Natural killer cell (primary cell): ENCODE measurements at regions not wholly inside any gene's neighbourhood (a gene's known extent, or its start where the extent isn't known, plus 50 kb on each side); places are given as distances from the start of the nearest gene placed in this dataset.
"Not testable (repeated sequence)": the region's sequence is repeated elsewhere in the genome, so short reads cannot be mapped to it uniquely, and the experiment has no call there.

Source experiments
- ATAC-seq, 3 donors: fragments of 150-1000 bp in 2 of 3; fragments of 200-7000 bp in 1 of 3; cut with Tn5 transposase; 1 replicate in 1 of 3; 2 replicates in 2 of 3; pipeline ENCODE4 v1.10.0; 2021; ENCODE audit warnings: mild to moderate bottlenecking in 2 of 3, moderate library complexity in 2 of 3
- DNase-seq, 2 donors: peaks; one replicate each; pipeline versions ENCODE4 v3.0.0 to v3.0.0-alpha.2; 2013 to 2021; ENCODE audit warnings: mixed read lengths in 1 of 2
- H3K27ac ChIP-seq: one replicate; pipeline ENCODE4 v1.5.1; 2013; ENCODE audit warnings: mild to moderate bottlenecking, low read length
- H3K27me3 ChIP-seq: one replicate; pipeline ENCODE4 v1.6.1; 2013; ENCODE audit warnings: low read length; ENCODE audit not compliant: control insufficient read depth, insufficient read depth
- H3K36me3 ChIP-seq: one replicate; pipeline ENCODE4 v1.6.1; 2013; ENCODE audit warnings: low read length; ENCODE audit not compliant: control insufficient read depth, insufficient read depth
- H3K4me1 ChIP-seq: one replicate; pipeline ENCODE4 v1.6.1; 2013; ENCODE audit warnings: low read length; ENCODE audit not compliant: control insufficient read depth, insufficient read depth
- H3K4me3 ChIP-seq: one replicate; pipeline ENCODE4 v1.5.1; 2013; ENCODE audit warnings: low read length
- H3K9me3 ChIP-seq: one replicate; pipeline ENCODE4 v1.6.1; 2013; ENCODE audit warnings: low read length; ENCODE audit not compliant: control insufficient read depth, insufficient read depth
- H3K27ac Mint-ChIP-seq, 2 donors: one replicate each; pipeline ENCODE4 v1.8.0; 2022; ENCODE audit warnings: mild to moderate bottlenecking in 2 of 2, mixed read lengths in 2 of 2, moderate library complexity in 1 of 2
- H3K27me3 Mint-ChIP-seq, 2 donors: one replicate each; pipeline ENCODE4 v1.8.0; 2022; ENCODE audit warnings: low read depth in 2 of 2, mixed read lengths in 2 of 2
- H3K36me3 Mint-ChIP-seq: one replicate; pipeline ENCODE4 v1.8.0; 2022; ENCODE audit warnings: mixed read lengths
- H3K4me1 Mint-ChIP-seq, 2 donors: one replicate each; pipeline ENCODE4 v1.8.0; 2022; ENCODE audit warnings: mixed read lengths in 2 of 2
- H3K4me3 Mint-ChIP-seq: one replicate; pipeline ENCODE4 v1.8.0; 2022; ENCODE audit warnings: mild to moderate bottlenecking, moderate library complexity, mixed read lengths
- H3K9me3 Mint-ChIP-seq, 2 donors: one replicate each; pipeline ENCODE4 v1.8.0; 2022; ENCODE audit warnings: mixed read lengths in 2 of 2
- WGBS: methylation state at CpG from one replicate; pipeline ENCODE4 v1.1.7; 2013; ENCODE audit warnings: missing lambda C conversion rate; ENCODE audit not compliant: insufficient coverage; 5-methylcytosine and 5-hydroxymethylcytosine counted together
- intact Hi-C: fragments of 100-400 bp; cut with micrococcal nuclease; formaldehyde crosslinking; loops from one replicate; pipeline ENCODE4 v1.14.2; 2022
- TF ChIP-seq, protein P1 (sequence below): fragments of 200-600 bp; IDR thresholded peaks from one replicate; pipeline ENCODE4 v1.8.0; 2022; ENCODE audit warnings: antibody characterized with exemption

DNA sequence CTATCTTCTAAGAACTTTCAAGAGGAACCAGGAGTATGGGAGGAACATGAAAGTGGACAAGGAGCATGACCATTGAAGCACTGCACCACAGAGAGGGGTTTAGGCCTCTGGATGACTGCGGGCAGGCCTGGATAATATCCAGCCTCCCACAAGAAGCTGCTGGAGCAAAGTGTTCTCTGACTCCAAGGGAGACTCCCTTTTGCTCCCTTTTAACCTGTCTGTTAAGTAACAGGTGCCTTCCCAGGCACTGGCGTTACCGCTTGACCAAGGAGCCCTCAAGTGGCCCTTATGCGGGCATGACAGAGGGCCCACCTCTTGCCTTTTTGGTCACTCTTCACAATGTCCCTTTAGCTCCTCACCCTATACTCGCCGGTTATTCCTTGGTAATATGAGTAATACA lies 666.2 kb downstream of the SLITRK6 start:
- peaks cover 6 to 12% of the 10 kb centered on the region in 2 donors for H3K9me3 Mint-ChIP-seq
- DNase-seq (no peak), ATAC-seq (no peak)
- WGBS = 99% methylated on average over 4 of the region's 6 CpGs
- Histone ChIP-seq H3K4me1 (no peaks in the 10 kb centered on the region), H3K4me3 (no peak overlapping the region), H3K27ac (no peak overlapping the region), H3K9me3 (no peaks in the 10 kb centered on the region), H3K36me3 (no peaks in the 10 kb centered on the region), H3K27me3 (no peaks in the 10 kb centered on the region)
- no peak overlapping the region for H3K27ac Mint-ChIP-seq
- H3K4me3 Mint-ChIP-seq = no peak overlapping the region
- TF ChIP-seq, protein P1, sequence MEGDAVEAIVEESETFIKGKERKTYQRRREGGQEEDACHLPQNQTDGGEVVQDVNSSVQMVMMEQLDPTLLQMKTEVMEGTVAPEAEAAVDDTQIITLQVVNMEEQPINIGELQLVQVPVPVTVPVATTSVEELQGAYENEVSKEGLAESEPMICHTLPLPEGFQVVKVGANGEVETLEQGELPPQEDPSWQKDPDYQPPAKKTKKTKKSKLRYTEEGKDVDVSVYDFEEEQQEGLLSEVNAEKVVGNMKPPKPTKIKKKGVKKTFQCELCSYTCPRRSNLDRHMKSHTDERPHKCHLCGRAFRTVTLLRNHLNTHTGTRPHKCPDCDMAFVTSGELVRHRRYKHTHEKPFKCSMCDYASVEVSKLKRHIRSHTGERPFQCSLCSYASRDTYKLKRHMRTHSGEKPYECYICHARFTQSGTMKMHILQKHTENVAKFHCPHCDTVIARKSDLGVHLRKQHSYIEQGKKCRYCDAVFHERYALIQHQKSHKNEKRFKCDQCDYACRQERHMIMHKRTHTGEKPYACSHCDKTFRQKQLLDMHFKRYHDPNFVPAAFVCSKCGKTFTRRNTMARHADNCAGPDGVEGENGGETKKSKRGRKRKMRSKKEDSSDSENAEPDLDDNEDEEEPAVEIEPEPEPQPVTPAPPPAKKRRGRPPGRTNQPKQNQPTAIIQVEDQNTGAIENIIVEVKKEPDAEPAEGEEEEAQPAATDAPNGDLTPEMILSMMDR = no peak
- intact Hi-C loops = no loop called here
- no peaks in the 10 kb centered on the region for H3K27me3 Mint-ChIP-seq
- no peaks in the 10 kb centered on the region for H3K4me1 Mint-ChIP-seq
- no peaks in the 10 kb centered on the region for H3K36me3 Mint-ChIP-seq

DNA sequence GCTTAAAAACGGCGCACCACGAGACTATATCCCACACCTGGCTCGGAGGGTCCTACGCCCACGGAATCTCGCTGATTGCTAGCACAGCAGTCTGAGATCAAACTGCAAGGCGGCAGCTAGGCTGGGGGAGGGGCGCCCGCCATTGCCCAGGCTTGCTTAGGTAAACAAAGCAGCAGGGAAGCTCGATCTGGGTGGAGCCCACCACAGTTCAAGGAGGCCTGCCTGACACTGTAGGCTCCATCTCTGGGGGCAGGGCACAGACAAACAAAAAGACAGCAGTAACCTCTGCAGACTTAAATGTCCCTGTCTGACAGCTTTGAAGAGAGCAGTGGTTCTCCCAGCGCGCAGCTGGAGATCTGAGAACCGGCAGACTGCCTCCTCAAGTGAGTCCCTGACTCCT lies 675.7 kb downstream of the SLITRK6 start:
- H3K4me1 ChIP-seq, H3K36me3 Mint-ChIP-seq, intact Hi-C loops, H3K4me3 ChIP-seq, H3K9me3 ChIP-seq, H3K27me3 Mint-ChIP-seq, H3K4me3 Mint-ChIP-seq, ATAC-seq, H3K27me3 ChIP-seq, H3K27ac Mint-ChIP-seq, H3K9me3 Mint-ChIP-seq, DNase-seq, H3K4me1 Mint-ChIP-seq, H3K36me3 ChIP-seq, H3K27ac ChIP-seq: not testable (repeated sequence)
- 94% methylated on average over 12 of the region's 14 CpGs for WGBS

DNA sequence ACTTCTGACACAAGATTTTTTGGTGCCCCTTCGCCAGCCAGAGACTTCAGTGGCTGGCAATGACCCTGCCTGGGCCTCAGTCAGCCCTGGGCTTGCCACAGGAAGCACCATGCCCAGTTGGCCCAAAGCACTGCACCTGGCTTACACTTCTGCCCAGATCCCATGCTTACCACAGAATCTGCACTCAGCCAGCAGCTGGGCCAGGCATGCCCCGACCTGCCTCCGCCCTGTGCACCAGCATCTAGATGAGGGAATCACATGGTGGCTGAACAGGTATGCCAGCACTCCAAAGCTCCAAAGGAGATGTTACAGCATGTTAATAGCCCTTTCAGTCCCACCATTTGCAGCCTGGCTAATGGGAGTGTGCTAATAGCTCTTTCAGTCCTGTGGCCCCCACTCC lies 690.9 kb downstream of the SLITRK6 start:
- Mint-ChIP-seq H3K27me3 (no peaks in the 10 kb centered on the region), H3K4me1 (no peaks in the 10 kb centered on the region), H3K9me3 (peaks cover 16 to 28% of the 10 kb centered on the region in 2 donors), H3K36me3 (no peaks in the 10 kb centered on the region), H3K4me3 (no peak overlapping the region), H3K27ac (no peak overlapping the region)
- Histone ChIP-seq H3K36me3 (no peaks in the 10 kb centered on the region), H3K9me3 (peaks cover 5% of the 10 kb centered on the region), H3K4me3 (no peak overlapping the region), H3K27ac (no peak overlapping the region), H3K27me3 (no peaks in the 10 kb centered on the region), H3K4me1 (no peaks in the 10 kb centered on the region)
- TF ChIP-seq, protein P1 = no peak
- WGBS = 86% methylated on average over 3 of the region's 3 CpGs
- DNase-seq = no peak
- intact Hi-C loops = no loop called here
- ATAC-seq = no peak

DNA sequence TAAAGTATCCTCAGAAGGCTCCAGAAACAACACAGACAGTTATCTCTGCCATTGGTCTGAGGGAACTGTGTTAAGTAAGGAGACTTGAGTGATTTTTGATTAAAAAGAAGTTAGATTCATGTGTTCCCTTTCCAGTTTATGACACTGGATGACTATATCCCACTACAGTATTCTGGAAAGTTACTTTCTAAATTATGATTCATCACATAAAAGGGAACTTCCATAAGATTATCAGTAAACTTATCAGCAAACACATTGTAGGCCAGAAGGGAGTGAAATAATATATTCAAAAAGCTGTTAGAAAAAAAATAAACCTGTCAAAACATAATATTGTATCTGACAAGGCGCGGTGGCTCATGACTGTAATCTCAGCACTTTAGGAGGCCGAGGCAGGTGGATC lies 700.0 kb downstream of the SLITRK6 start:
- Mint-ChIP-seq H3K27me3 (no peaks in the 10 kb centered on the region), H3K27ac (no peak overlapping the region)

More for the DNA sequence above, 700.0 kb downstream of the SLITRK6 start:
- Mint-ChIP-seq H3K9me3 (peaks cover 13 to 27% of the 10 kb centered on the region in 2 donors), H3K36me3 (peaks cover 7% of the 10 kb centered on the region), H3K4me1 (no peaks in the 10 kb centered on the region), H3K4me3 (no peak overlapping the region)
- ATAC-seq (no peak), DNase-seq (no peak)
- Histone ChIP-seq H3K4me1 (no peaks in the 10 kb centered on the region), H3K27ac (no peak overlapping the region), H3K4me3 (no peak overlapping the region), H3K27me3 (no peaks in the 10 kb centered on the region), H3K9me3 (peaks cover 3% of the 10 kb centered on the region), H3K36me3 (no peaks in the 10 kb centered on the region)
- intact Hi-C loops = no loop called here
- WGBS = 91% methylated on average over 3 of the region's 3 CpGs
- TF ChIP-seq, protein P1 = no peak
